BJ (cell line): ENCODE measurements at regions not wholly inside any gene's neighbourhood (a gene's known extent, or its start where the extent isn't known, plus 50 kb on each side); places are given as distances from the start of the nearest gene placed in this dataset.

ENCODE experiments used
- CTCF ChIA-PET: fragments of 350-600 bp; formaldehyde crosslinking; extraction: SDS; loops from one replicate; lab custom pipeline; 2021; ENCODE audit warnings: antibody characterized with exemption, inconsistent platforms; lab: Yijun Ruan, JAX
- POLR2A ChIA-PET: fragments of 300-600 bp; sonication (Branson Sonifier 250); formaldehyde crosslinking; extraction: SDS; loops from one replicate; lab custom pipeline; 2021; ENCODE audit warnings: antibody characterized with exemption; lab: Charles Lee
- DNase-seq: peaks from one replicate; pipeline ENCODE4 v3.0.0-alpha.2; 2011; ENCODE audit warnings: low read depth
- H3K27me3 ChIP-seq: 2 replicates; pipeline ENCODE4 v1.6.0; 2011; ENCODE audit warnings: low read length; ENCODE audit not compliant: control insufficient read depth, insufficient read depth
- H3K36me3 ChIP-seq: 2 replicates; pipeline ENCODE4 v1.5.1; 2011; ENCODE audit warnings: low read length; ENCODE audit not compliant: control insufficient read depth, insufficient read depth
- H3K4me3 ChIP-seq: 2 replicates; pipeline ENCODE4 v1.5.1; 2011; ENCODE audit warnings: low read depth, mild to moderate bottlenecking, control low read depth, low read length
- TF ChIP-seq, protein P1 (sequence below): IDR thresholded peaks from 2 replicates; pipeline ENCODE4 v1.5.1; 2011; ENCODE audit warnings: low read depth, mild to moderate bottlenecking, control low read depth, inconsistent platforms, low read length, moderate library complexity; ENCODE audit not compliant: insufficient read depth

DNA sequence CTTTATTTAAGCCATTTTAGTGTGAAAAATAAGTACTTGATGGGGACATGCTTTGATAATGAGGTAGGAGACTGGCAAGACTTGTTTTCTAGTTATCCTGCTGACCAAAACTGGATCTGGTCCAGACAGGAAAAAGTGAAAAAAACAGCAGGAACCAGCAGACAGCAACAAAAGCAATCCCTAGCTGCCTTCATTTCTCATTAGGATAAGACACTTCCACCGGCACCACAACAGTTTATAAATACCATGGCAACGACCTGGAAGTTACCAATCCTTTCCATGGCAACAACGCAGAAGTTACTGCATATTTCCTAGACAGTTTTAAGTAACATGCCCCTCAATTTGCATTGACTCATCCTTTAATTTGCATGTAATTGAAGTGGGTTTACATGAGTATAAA is 993.8 kb upstream of the NCAM2 start:
- TF ChIP-seq, protein P1, sequence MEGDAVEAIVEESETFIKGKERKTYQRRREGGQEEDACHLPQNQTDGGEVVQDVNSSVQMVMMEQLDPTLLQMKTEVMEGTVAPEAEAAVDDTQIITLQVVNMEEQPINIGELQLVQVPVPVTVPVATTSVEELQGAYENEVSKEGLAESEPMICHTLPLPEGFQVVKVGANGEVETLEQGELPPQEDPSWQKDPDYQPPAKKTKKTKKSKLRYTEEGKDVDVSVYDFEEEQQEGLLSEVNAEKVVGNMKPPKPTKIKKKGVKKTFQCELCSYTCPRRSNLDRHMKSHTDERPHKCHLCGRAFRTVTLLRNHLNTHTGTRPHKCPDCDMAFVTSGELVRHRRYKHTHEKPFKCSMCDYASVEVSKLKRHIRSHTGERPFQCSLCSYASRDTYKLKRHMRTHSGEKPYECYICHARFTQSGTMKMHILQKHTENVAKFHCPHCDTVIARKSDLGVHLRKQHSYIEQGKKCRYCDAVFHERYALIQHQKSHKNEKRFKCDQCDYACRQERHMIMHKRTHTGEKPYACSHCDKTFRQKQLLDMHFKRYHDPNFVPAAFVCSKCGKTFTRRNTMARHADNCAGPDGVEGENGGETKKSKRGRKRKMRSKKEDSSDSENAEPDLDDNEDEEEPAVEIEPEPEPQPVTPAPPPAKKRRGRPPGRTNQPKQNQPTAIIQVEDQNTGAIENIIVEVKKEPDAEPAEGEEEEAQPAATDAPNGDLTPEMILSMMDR: no peak
- no peaks in the 10 kb centered on the region for H3K36me3 ChIP-seq
- ChIA-PET POLR2A (no interaction called here), CTCF (no interaction called here)
- DNase-seq: no peak
- no peaks in the 10 kb centered on the region for H3K27me3 ChIP-seq
- no peak overlapping the region for H3K4me3 ChIP-seq

DNA sequence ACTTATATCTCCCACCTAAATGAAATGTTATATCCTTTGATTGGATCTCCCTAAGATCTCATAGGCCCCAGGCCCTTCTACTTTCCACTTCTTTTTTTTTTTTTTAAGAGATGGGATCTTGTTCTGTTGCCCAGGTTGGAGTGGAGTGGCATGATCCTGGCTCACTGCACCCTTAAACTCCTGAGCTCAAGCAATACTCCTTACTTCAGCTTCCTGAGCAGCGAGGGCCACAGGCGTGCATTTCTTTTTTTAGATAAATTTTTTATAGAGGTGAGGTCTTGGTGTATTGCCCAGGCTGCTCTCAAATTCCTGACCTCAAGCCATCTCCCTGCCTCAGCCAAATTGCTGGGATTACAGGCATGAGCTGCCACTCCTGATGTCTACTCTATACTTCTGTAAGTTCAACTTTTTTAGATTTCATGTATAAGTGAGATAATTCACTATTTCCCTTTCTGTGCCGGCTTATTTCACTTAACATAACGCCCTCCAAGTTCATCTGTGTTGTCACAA is 987.5 kb upstream of the NCAM2 start:
- ChIA-PET POLR2A (no interaction called here), CTCF (no interaction called here)
- DNase-seq: no peak
- no peaks in the 10 kb centered on the region for H3K36me3 ChIP-seq
- no peaks in the 10 kb centered on the region for H3K27me3 ChIP-seq
- TF ChIP-seq, protein P1: no peak
- no peak overlapping the region for H3K4me3 ChIP-seq

DNA sequence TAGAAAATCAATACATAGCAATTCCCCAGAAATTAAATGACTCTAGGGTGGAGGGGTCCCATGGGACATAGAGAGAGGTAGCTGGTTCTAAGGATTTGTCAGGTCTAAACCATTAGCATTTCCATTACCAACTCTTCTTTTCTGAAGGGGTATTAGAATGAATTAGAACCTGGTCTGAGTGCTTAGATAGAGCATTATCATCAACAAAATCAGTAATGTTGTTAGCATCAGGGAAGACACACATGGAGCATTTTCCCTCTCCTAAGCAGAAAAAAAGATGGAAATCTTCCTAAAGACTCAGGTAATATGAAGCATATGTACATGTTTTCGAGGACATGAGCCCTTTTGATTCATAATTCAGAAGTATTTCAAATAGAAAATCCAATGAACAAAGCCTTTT is 984.4 kb upstream of the NCAM2 start:
- TF ChIP-seq, protein P1: no peak
- ChIA-PET POLR2A (no interaction called here), CTCF (no interaction called here)
- H3K36me3 ChIP-seq: no peaks in the 10 kb centered on the region
- H3K4me3 ChIP-seq: no peak overlapping the region
- no peak for DNase-seq
- no peaks in the 10 kb centered on the region for H3K27me3 ChIP-seq

DNA sequence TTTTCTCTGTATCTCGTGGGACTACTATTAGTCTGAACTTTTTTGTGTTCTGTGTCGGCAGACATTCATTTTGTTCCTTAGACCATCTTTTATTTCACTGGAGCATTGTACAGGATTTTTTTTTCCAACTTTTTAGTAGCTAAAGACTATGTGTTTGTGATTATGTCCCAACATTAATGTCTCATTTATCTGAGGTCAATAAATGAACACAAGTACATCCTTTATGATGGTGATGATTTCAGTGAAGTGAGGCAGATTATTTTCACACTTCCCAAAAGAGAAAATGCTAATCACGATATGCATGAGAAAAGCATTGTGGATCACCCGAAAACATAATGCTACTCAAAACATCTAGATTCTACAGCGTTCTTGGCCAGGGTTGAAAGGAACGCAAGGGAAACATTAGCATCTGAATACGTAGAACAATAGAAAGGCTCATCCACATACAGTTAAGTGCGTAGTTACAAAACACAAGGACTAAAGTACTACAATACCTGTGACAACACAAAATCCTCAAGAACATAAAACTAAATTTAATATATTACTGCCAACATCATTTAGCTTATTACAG is 981.7 kb upstream of the NCAM2 start:
- Histone ChIP-seq H3K27me3 (no peaks in the 10 kb centered on the region), H3K36me3 (no peaks in the 10 kb centered on the region), H3K4me3 (no peak overlapping the region)
- ChIA-PET CTCF (no interaction called here), POLR2A (no interaction called here)
- TF ChIP-seq, protein P1: no peak
- DNase-seq: no peak

DNA sequence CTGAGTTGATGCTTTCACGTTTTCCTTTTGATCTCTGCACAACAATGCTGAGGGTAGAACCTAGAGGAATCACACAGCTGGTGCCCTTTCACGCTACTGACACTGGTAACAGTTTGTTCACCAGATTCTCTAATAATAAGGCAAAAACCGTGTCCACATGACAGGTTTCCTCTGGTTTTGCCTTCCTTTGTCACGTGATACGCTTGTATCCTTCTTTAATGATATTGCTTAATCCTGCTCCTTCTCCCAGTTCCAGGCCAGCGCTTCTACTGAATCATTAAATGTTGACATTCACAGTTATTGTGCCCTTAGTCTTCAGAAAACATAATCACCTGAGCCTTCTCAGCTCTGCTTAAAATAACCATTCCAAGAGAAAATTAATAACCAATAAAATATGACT is 978.2 kb upstream of the NCAM2 start:
- Histone ChIP-seq H3K36me3 (no peaks in the 10 kb centered on the region), H3K4me3 (no peak overlapping the region), H3K27me3 (no peaks in the 10 kb centered on the region)
- POLR2A ChIA-PET: no interaction called here
- no peak for DNase-seq
- CTCF ChIA-PET: no interaction called here
- TF ChIP-seq, protein P1: no peak
